ENCODE measurements at regions not wholly inside any gene's neighbourhood (a gene's known extent, or its start where the extent isn't known, plus 50 kb on each side); places are given as distances from the start of the nearest gene placed in this dataset.

GRCh38 chr4:125159001-125159400 lies 155.8 kb upstream of the FAT4 start:
- DNase-seq, result no peak

GRCh38 chr4:125155251-125155650 lies 159.5 kb upstream of the FAT4 start:
- no peak overlapping the region for H3K4me3 ChIP-seq
- no peak for TF ChIP-seq CTCF (IDR thresholded peaks at IDR 0.05)
- intact Hi-C loops (cut with DNase I), result no loop called here
- no peaks in the 10 kb centered on the region for H3K4me1 ChIP-seq
- DNase-seq, result no peak
- H3K27ac ChIP-seq, result no peak overlapping the region
- H3K36me3 ChIP-seq (ENCODE audit: insufficient read depth in 1 of 2, low read depth in 1 of 2), result no peaks in the 10 kb centered on the region
- ATAC-seq, result no peak
- H3K9me3 ChIP-seq, result no peaks in the 10 kb centered on the region
- H3K27me3 ChIP-seq (ENCODE audit: insufficient read depth in 3 of 3, low read length in 2 of 3), result no peaks in the 10 kb centered on the region

More at GRCh38 chr4:125159001-125159400, 155.8 kb upstream of the FAT4 start:
- Histone ChIP-seq H3K27me3 (ENCODE audit: insufficient read depth in 3 of 3, low read length in 2 of 3) (no peaks in the 10 kb centered on the region), H3K4me1 (no peaks in the 10 kb centered on the region), H3K36me3 (ENCODE audit: insufficient read depth in 1 of 2, low read depth in 1 of 2) (no peaks in the 10 kb centered on the region), H3K27ac (no peak overlapping the region), H3K4me3 (no peak overlapping the region), H3K9me3 (no peaks in the 10 kb centered on the region)
- ATAC-seq, result no peak
- intact Hi-C loops (cut with DNase I), result no loop called here
- 9% methylated on average over 3 of the region's 3 CpGs for WGBS, 3 donors
- TF ChIP-seq CTCF (IDR thresholded peaks at IDR 0.05), result no peak

- ATAC-seq, result no peak
Observed at GRCh38 chr4:125140966-125141495, 173.7 kb upstream of the FAT4 start.

GRCh38 chr4:125135652-125136051 lies 179.1 kb upstream of the FAT4 start:
- Histone ChIP-seq H3K27me3 (ENCODE audit: insufficient read depth in 3 of 3, low read length in 2 of 3) (peaks cover 0 to 2% (median 0%) of the 10 kb centered on the region in 3 donors), H3K36me3 (ENCODE audit: insufficient read depth in 1 of 2, low read depth in 1 of 2) (no peaks in the 10 kb centered on the region), H3K4me3 (no peak overlapping the region), H3K9me3 (no peaks in the 10 kb centered on the region), H3K4me1 (no peaks in the 10 kb centered on the region), H3K27ac (no peak overlapping the region)
- no peak for ATAC-seq
- intact Hi-C loops (cut with DNase I), result no loop called here
- no peak for DNase-seq
- no peak for TF ChIP-seq CTCF (IDR thresholded peaks at IDR 0.05)
- 29 to 39% (median 30%) methylated on average over 2 of the region's 2 CpGs for WGBS, 3 donors

More at GRCh38 chr4:125140966-125141495, 173.7 kb upstream of the FAT4 start:
- no peak for DNase-seq
- H3K4me1 ChIP-seq, result no peaks in the 10 kb centered on the region
- intact Hi-C loops (cut with DNase I), result no loop called here
- H3K36me3 ChIP-seq (ENCODE audit: insufficient read depth in 1 of 2, low read depth in 1 of 2), result no peaks in the 10 kb centered on the region
- H3K27me3 ChIP-seq (ENCODE audit: insufficient read depth in 3 of 3, low read length in 2 of 3), result no peaks in the 10 kb centered on the region
- WGBS, 3 donors, result 79 to 86% (median 84%) methylated on average over 4 of the region's 4 CpGs
- no peak for TF ChIP-seq CTCF (IDR thresholded peaks at IDR 0.05)
- H3K4me3 ChIP-seq, result no peak overlapping the region
- H3K27ac ChIP-seq, result no peak overlapping the region
- H3K9me3 ChIP-seq, result no peaks in the 10 kb centered on the region

GRCh38 chr4:125132729-125133128 lies 182.0 kb upstream of the FAT4 start:
- Histone ChIP-seq H3K27me3 (ENCODE audit: insufficient read depth in 3 of 3, low read length in 2 of 3) (peaks cover 0 to 2% (median 0%) of the 10 kb centered on the region in 3 donors), H3K9me3 (no peaks in the 10 kb centered on the region), H3K36me3 (ENCODE audit: insufficient read depth in 1 of 2, low read depth in 1 of 2) (no peaks in the 10 kb centered on the region), H3K4me1 (no peaks in the 10 kb centered on the region), H3K4me3 (no peak overlapping the region), H3K27ac (no peak overlapping the region)
- 73 to 81% (median 80%) methylated on average over 2 of the region's 2 CpGs for WGBS, 3 donors
- DNase-seq, result no peak
- no peak for ATAC-seq
- no peak for TF ChIP-seq CTCF (IDR thresholded peaks at IDR 0.05)
- intact Hi-C loops (cut with DNase I), result no loop called here

Measured in psoas muscle (tissue), 7 donors.